IPS-20b (cell line): ENCODE measurements at regions not wholly inside any gene's neighbourhood (a gene's known extent, or its start where the extent isn't known, plus 50 kb on each side); places are given as distances from the start of the nearest gene placed in this dataset.

Experiments
- H3K27ac ChIP-seq: one replicate; pipeline ENCODE4 v1.5.1; 2013; ENCODE audit warnings: low read length
- H3K27me3 ChIP-seq: 2 replicates; pipeline ENCODE4 v1.6.1; 2013; ENCODE audit warnings: mild to moderate bottlenecking, low read length, inconsistent platforms; ENCODE audit not compliant: insufficient read depth
- H3K36me3 ChIP-seq: 2 replicates; pipeline ENCODE4 v1.6.1; 2013; ENCODE audit warnings: low read depth, mild to moderate bottlenecking, inconsistent platforms, low read length, moderate library complexity; ENCODE audit not compliant: insufficient read depth
- H3K4me1 ChIP-seq: 2 replicates; pipeline ENCODE4 v1.6.1; 2013; ENCODE audit warnings: mild to moderate bottlenecking, control low read depth, inconsistent platforms, low read length, moderate library complexity; ENCODE audit not compliant: insufficient read depth
- H3K4me3 ChIP-seq: 2 replicates; pipeline ENCODE4 v1.5.1; 2013; ENCODE audit warnings: mild to moderate bottlenecking, low read length, inconsistent platforms
- H3K9ac ChIP-seq: 2 replicates; pipeline ENCODE4 v1.6.1; 2013; ENCODE audit warnings: low read depth, mild to moderate bottlenecking, inconsistent platforms, low read length, moderate library complexity
- H3K9me3 ChIP-seq: 2 replicates; pipeline ENCODE4 v1.6.1; 2013; ENCODE audit warnings: mild to moderate bottlenecking, low read depth, low read length, inconsistent platforms; ENCODE audit not compliant: insufficient read depth

GRCh38 chr2:198347946-198348345 lies 543.6 kb downstream of the PLCL1 start:
- no peaks in the 10 kb centered on the region for H3K9me3 ChIP-seq
- no peaks in the 10 kb centered on the region for H3K27me3 ChIP-seq
- H3K27ac ChIP-seq, result no peak overlapping the region
- H3K9ac ChIP-seq, result no peak overlapping the region
- H3K4me3 ChIP-seq, result no peak overlapping the region
- no peaks in the 10 kb centered on the region for H3K36me3 ChIP-seq
- H3K4me1 ChIP-seq, result no peaks in the 10 kb centered on the region

- H3K4me1 ChIP-seq, result no peaks in the 10 kb centered on the region
- no peak overlapping the region for H3K4me3 ChIP-seq
- no peak overlapping the region for H3K9ac ChIP-seq
- no peaks in the 10 kb centered on the region for H3K36me3 ChIP-seq
- no peaks in the 10 kb centered on the region for H3K27me3 ChIP-seq
- no peak overlapping the region for H3K27ac ChIP-seq
- H3K9me3 ChIP-seq, result no peaks in the 10 kb centered on the region
Observed at GRCh38 chr2:198347349-198347748, 543.0 kb downstream of the PLCL1 start.

- Histone ChIP-seq H3K36me3 (no peaks in the 10 kb centered on the region), H3K4me1 (no peaks in the 10 kb centered on the region), H3K27me3 (no peaks in the 10 kb centered on the region), H3K4me3 (no peak overlapping the region), H3K9me3 (no peaks in the 10 kb centered on the region), H3K27ac (no peak overlapping the region), H3K9ac (no peak overlapping the region)
Observed at GRCh38 chr2:198343471-198343870, 539.1 kb downstream of the PLCL1 start.

GRCh38 chr2:198340846-198341245 lies 536.5 kb downstream of the PLCL1 start:
- no peaks in the 10 kb centered on the region for H3K27me3 ChIP-seq
- H3K9me3 ChIP-seq, result no peaks in the 10 kb centered on the region
- no peak overlapping the region for H3K4me3 ChIP-seq
- peaks cover 11% of the 10 kb centered on the region; the same call in 1 of the 2 replicates for H3K4me1 ChIP-seq
- no peaks in the 10 kb centered on the region for H3K36me3 ChIP-seq
- no peak overlapping the region for H3K9ac ChIP-seq
- H3K27ac ChIP-seq, result no peak overlapping the region

GRCh38 chr2:198339116-198339515 lies 534.7 kb downstream of the PLCL1 start:
- Histone ChIP-seq H3K9me3 (no peaks in the 10 kb centered on the region), H3K4me1 (peaks cover 11% of the 10 kb centered on the region; the same call in 1 of the 2 replicates), H3K27ac (no peak overlapping the region), H3K27me3 (no peaks in the 10 kb centered on the region), H3K36me3 (no peaks in the 10 kb centered on the region), H3K9ac (no peak overlapping the region), H3K4me3 (no peak overlapping the region)

GRCh38 chr2:198337368-198337767 lies 533.0 kb downstream of the PLCL1 start:
- H3K4me1 ChIP-seq, result peaks cover 11% of the 10 kb centered on the region; the same call in 1 of the 2 replicates
- no peak overlapping the region for H3K27ac ChIP-seq
- no peaks in the 10 kb centered on the region for H3K9me3 ChIP-seq
- no peak overlapping the region for H3K4me3 ChIP-seq
- H3K9ac ChIP-seq, result no peak overlapping the region
- H3K27me3 ChIP-seq, result no peaks in the 10 kb centered on the region
- H3K36me3 ChIP-seq, result no peaks in the 10 kb centered on the region

- Histone ChIP-seq H3K4me3 (no peak overlapping the region), H3K36me3 (no peaks in the 10 kb centered on the region), H3K4me1 (no peaks in the 10 kb centered on the region), H3K9ac (no peak overlapping the region), H3K27ac (no peak overlapping the region), H3K27me3 (no peaks in the 10 kb centered on the region), H3K9me3 (no peaks in the 10 kb centered on the region)
Observed at GRCh38 chr2:198328454-198328853, 524.1 kb downstream of the PLCL1 start.

GRCh38 chr2:198327526-198327925 lies 523.1 kb downstream of the PLCL1 start:
- H3K4me3 ChIP-seq, result no peak overlapping the region
- no peak overlapping the region for H3K9ac ChIP-seq
- no peaks in the 10 kb centered on the region for H3K36me3 ChIP-seq
- no peaks in the 10 kb centered on the region for H3K4me1 ChIP-seq
- no peak overlapping the region for H3K27ac ChIP-seq
- H3K27me3 ChIP-seq, result no peaks in the 10 kb centered on the region
- no peaks in the 10 kb centered on the region for H3K9me3 ChIP-seq

GRCh38 chr2:198326431-198326830 lies 522.0 kb downstream of the PLCL1 start:
- Histone ChIP-seq H3K4me3 (no peak overlapping the region), H3K4me1 (no peaks in the 10 kb centered on the region), H3K9me3 (no peaks in the 10 kb centered on the region), H3K9ac (no peak overlapping the region), H3K27ac (no peak overlapping the region), H3K27me3 (no peaks in the 10 kb centered on the region), H3K36me3 (no peaks in the 10 kb centered on the region)

GRCh38 chr2:198325359-198325758 lies 521.0 kb downstream of the PLCL1 start:
- Histone ChIP-seq H3K27me3 (no peaks in the 10 kb centered on the region), H3K9ac (no peak overlapping the region), H3K9me3 (no peaks in the 10 kb centered on the region), H3K4me1 (no peaks in the 10 kb centered on the region), H3K27ac (no peak overlapping the region), H3K36me3 (no peaks in the 10 kb centered on the region), H3K4me3 (no peak overlapping the region)

GRCh38 chr2:198324071-198324470 lies 519.7 kb downstream of the PLCL1 start:
- no peak overlapping the region for H3K4me3 ChIP-seq
- H3K36me3 ChIP-seq, result no peaks in the 10 kb centered on the region
- no peak overlapping the region for H3K27ac ChIP-seq
- H3K27me3 ChIP-seq, result no peaks in the 10 kb centered on the region
- H3K4me1 ChIP-seq, result no peaks in the 10 kb centered on the region
- H3K9me3 ChIP-seq, result no peaks in the 10 kb centered on the region
- H3K9ac ChIP-seq, result no peak overlapping the region

- no peaks in the 10 kb centered on the region for H3K27me3 ChIP-seq
- no peak overlapping the region for H3K27ac ChIP-seq
- H3K9ac ChIP-seq, result no peak overlapping the region
- no peaks in the 10 kb centered on the region for H3K9me3 ChIP-seq
- H3K4me3 ChIP-seq, result no peak overlapping the region
- no peaks in the 10 kb centered on the region for H3K36me3 ChIP-seq
- H3K4me1 ChIP-seq, result 0 out of 2 replicates have a peak, but pooled peaks cover 4% of the 10 kb centered on the region
Observed at GRCh38 chr2:198322275-198322674, 517.9 kb downstream of the PLCL1 start.
